Activated CD8-positive, alpha-beta T cell treated with anti-CD3 and anti-CD28 coated beads, Interleukin-2, amount 10 ng/mL, durations not matched to agents 7 days and 5 days (primary cell): ENCODE measurements at regions not wholly inside any gene's neighbourhood (a gene's known extent, or its start where the extent isn't known, plus 50 kb on each side); places are given as distances from the start of the nearest gene placed in this dataset.
"Not testable (repeated sequence)": the region's sequence is repeated elsewhere in the genome, so short reads cannot be mapped to it uniquely, and the experiment has no call there.

Experiments used
- ATAC-seq: fragments of 150-1000 bp; cut with Tn5 transposase; one replicate; pipeline ENCODE4 v1.10.0; 2021; ENCODE audit warnings: moderate library complexity
- CTCF ChIA-PET: fragments of 350-600 bp; sonication (Branson Sonifier 250); formaldehyde crosslinking; loops from one replicate; lab custom pipeline; 2021; ENCODE audit warnings: antibody characterized with exemption; lab: Charles Lee
- POLR2A ChIA-PET: fragments of 350-600 bp; sonication (Branson Sonifier 250); formaldehyde crosslinking; loops from one replicate; lab custom pipeline; 2021; ENCODE audit warnings: antibody characterized with exemption; lab: Charles Lee
- DNase-seq: peaks from one replicate; pipeline ENCODE4 v3.0.0-alpha.2; 2020
- H3K27ac Mint-ChIP-seq: one replicate; pipeline ENCODE4 v1.8.0; 2021; ENCODE audit warnings: mild to moderate bottlenecking, mixed read lengths
- H3K27me3 Mint-ChIP-seq: one replicate; pipeline ENCODE4 v1.8.0; 2021; ENCODE audit warnings: low read depth, mixed read lengths
- H3K36me3 Mint-ChIP-seq: one replicate; pipeline ENCODE4 v1.8.0; 2021; ENCODE audit warnings: low read depth, mixed read lengths
- H3K4me1 Mint-ChIP-seq: one replicate; pipeline ENCODE4 v1.8.0; 2021; ENCODE audit warnings: low read depth, mixed read lengths
- H3K4me3 Mint-ChIP-seq: one replicate; pipeline ENCODE4 v1.8.0; 2021; ENCODE audit warnings: mild to moderate bottlenecking, mixed read lengths
- H3K9me3 Mint-ChIP-seq: one replicate; pipeline ENCODE4 v1.8.0; 2022; ENCODE audit warnings: mixed read lengths; ENCODE audit not compliant: insufficient read depth

GRCh38 chr22:48911067-48911466 is 916.6 kb downstream of the BRD1 start:
- H3K4me3 Mint-ChIP-seq, CTCF ChIA-PET, H3K27me3 Mint-ChIP-seq: not testable (repeated sequence)

GRCh38 chr22:48908547-48908946 is 919.1 kb downstream of the BRD1 start:
- ATAC-seq = no peak
- peaks cover 3% of the 10 kb centered on the region for H3K4me1 Mint-ChIP-seq
- DNase-seq = no peak
- no peak overlapping the region for H3K4me3 Mint-ChIP-seq
- no peaks in the 10 kb centered on the region for H3K27me3 Mint-ChIP-seq
- CTCF ChIA-PET = no interaction called here
- H3K27ac Mint-ChIP-seq = no peak overlapping the region
- no peaks in the 10 kb centered on the region for H3K36me3 Mint-ChIP-seq
- POLR2A ChIA-PET = no interaction called here
- peaks cover 3% of the 10 kb centered on the region for H3K9me3 Mint-ChIP-seq

More at GRCh38 chr22:48911067-48911466, 916.6 kb downstream of the BRD1 start:
- ATAC-seq, H3K4me1 Mint-ChIP-seq, H3K9me3 Mint-ChIP-seq, H3K36me3 Mint-ChIP-seq, H3K27ac Mint-ChIP-seq, DNase-seq, POLR2A ChIA-PET: not testable (repeated sequence)

DNA sequence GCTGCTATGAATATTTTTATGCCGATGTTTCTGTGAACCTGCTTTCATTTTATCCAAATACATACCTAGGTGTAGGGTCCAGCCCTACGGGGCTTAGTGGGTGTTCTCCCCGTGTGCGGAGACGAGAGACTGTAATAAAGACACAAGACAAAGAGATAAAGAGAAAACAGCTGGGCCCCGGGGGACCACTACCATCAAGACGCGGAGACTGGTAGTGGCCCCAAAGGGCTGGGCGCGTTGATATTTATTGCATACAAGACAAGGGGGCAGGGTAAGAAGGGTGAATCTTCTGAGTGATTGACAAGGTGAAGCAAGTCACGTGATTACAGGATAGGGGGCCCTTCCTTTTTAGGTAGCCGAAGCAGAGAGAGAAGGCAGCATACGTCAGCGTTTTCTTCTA is 920.1 kb downstream of the BRD1 start:
- no peak overlapping the region for H3K27ac Mint-ChIP-seq
- ChIA-PET CTCF (no interaction called here), POLR2A (no interaction called here)
- no peaks in the 10 kb centered on the region for H3K36me3 Mint-ChIP-seq
- ATAC-seq = no peak
- H3K9me3 Mint-ChIP-seq = no peaks in the 10 kb centered on the region
- no peak overlapping the region for H3K4me3 Mint-ChIP-seq
- no peaks in the 10 kb centered on the region for H3K4me1 Mint-ChIP-seq
- no peaks in the 10 kb centered on the region for H3K27me3 Mint-ChIP-seq
- DNase-seq = no peak

DNA sequence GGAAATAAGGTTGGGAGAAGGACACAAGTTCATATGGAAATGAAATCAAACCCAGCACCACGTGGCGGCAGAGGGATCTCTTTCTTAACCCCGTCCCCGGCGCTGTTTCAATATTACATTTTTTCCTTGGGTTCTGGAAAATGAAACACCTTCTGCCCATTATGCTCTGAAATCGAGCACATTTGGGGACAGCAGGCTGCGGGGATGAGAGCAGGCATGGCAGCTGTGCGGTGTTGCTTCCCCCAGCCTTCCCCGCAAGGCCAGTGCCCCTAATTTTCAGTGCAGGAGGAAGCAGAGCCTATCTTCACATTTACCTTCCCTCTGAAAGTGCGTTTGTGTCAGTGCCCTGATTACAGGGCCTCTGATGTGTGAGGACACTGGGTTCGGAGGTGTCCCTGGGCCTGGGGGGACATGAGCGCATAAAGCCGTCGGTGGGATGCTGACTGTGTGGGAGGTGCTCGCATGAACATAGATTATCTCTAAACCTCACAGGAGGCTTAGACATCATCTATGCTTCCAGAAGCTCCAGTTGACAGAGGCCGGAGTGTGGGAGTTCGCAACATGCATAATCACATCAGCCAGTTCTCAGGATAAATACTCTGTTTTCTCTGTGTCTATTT is 921.3 kb downstream of the BRD1 start:
- Mint-ChIP-seq H3K4me3 (no peak overlapping the region), H3K36me3 (no peaks in the 10 kb centered on the region), H3K27me3 (no peaks in the 10 kb centered on the region), H3K27ac (no peak overlapping the region), H3K9me3 (no peaks in the 10 kb centered on the region), H3K4me1 (no peaks in the 10 kb centered on the region)
- CTCF ChIA-PET = no interaction called here
- POLR2A ChIA-PET = no interaction called here
- no peak for DNase-seq
- no peak for ATAC-seq

DNA sequence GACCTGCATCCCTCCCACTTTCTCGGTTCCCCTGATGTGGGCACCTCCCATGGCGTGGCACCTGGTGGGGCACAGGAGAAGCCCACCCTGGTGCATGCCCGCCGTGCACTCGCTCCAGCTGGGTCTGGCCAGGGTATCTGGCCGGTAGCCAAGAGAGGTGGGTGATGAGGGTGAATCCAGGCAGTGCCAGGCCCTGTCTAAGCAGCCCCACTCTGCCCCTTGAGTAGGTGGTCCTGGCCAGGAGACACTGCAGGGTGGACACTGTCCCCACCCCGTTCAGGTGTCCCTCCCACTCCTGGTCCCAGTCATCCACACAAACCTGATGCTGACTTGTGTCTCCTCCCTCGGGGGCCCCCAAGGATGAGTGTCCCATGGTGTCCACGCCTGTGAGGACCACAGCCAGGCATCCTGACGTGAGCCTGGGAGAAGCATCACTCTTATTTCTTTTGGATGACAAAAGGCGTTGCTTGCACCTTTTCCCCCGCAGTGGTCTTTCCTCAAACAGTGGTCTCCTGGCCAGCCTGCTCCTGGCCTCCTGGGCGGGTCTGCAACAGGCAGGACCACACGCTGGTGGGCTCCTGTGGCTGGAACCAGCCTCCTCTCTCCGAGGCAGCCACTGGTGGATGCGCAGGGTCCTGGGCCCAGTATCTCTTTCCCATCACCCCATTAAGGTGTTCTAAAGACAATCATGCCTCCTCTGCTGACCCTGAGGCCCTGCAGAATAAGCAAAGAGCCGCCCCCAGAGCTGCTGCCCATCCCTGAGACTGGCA is 922.3 kb downstream of the BRD1 start:
- ATAC-seq = no peak
- CTCF ChIA-PET = no interaction called here

GRCh38 chr22:48902983-48903650 is 924.6 kb downstream of the BRD1 start:
- Mint-ChIP-seq H3K4me1 (no peaks in the 10 kb centered on the region), H3K36me3 (no peaks in the 10 kb centered on the region), H3K9me3 (no peaks in the 10 kb centered on the region), H3K27ac (no peak overlapping the region), H3K4me3 (no peak overlapping the region), H3K27me3 (no peaks in the 10 kb centered on the region)
- DNase-seq (no peak), ATAC-seq (no peak)
- ChIA-PET CTCF (no interaction called here), POLR2A (no interaction called here)

More for the DNA sequence above, 922.3 kb downstream of the BRD1 start:
- Mint-ChIP-seq H3K36me3 (no peaks in the 10 kb centered on the region), H3K4me1 (no peaks in the 10 kb centered on the region), H3K4me3 (no peak overlapping the region), H3K27me3 (no peaks in the 10 kb centered on the region), H3K27ac (no peak overlapping the region), H3K9me3 (no peaks in the 10 kb centered on the region)
- no peak for DNase-seq
- POLR2A ChIA-PET = no interaction called here

- H3K9me3 Mint-ChIP-seq = no peaks in the 10 kb centered on the region
- no peaks in the 10 kb centered on the region for H3K4me1 Mint-ChIP-seq
- CTCF ChIA-PET = no interaction called here
- H3K4me3 Mint-ChIP-seq = no peak overlapping the region
- POLR2A ChIA-PET = no interaction called here
- ATAC-seq = no peak
- no peak overlapping the region for H3K27ac Mint-ChIP-seq
- no peaks in the 10 kb centered on the region for H3K27me3 Mint-ChIP-seq
- H3K36me3 Mint-ChIP-seq = no peaks in the 10 kb centered on the region
- no peak for DNase-seq
These were observed 925.4 kb downstream of the BRD1 start for GRCh38 chr22:48902001-48902869.

GRCh38 chr22:48901324-48901723 is 926.3 kb downstream of the BRD1 start:
- DNase-seq (no peak), ATAC-seq (no peak)
- Mint-ChIP-seq H3K27me3 (no peaks in the 10 kb centered on the region), H3K36me3 (no peaks in the 10 kb centered on the region), H3K27ac (no peak overlapping the region), H3K4me3 (no peak overlapping the region), H3K4me1 (no peaks in the 10 kb centered on the region), H3K9me3 (no peaks in the 10 kb centered on the region)
- ChIA-PET POLR2A (no interaction called here), CTCF (no interaction called here)

GRCh38 chr22:48900626-48901025 is 927.0 kb downstream of the BRD1 start:
- Mint-ChIP-seq H3K36me3 (no peaks in the 10 kb centered on the region), H3K4me1 (no peaks in the 10 kb centered on the region), H3K4me3 (no peak overlapping the region), H3K9me3 (no peaks in the 10 kb centered on the region), H3K27me3 (no peaks in the 10 kb centered on the region), H3K27ac (no peak overlapping the region)
- ChIA-PET POLR2A (no interaction called here), CTCF (no interaction called here)
- DNase-seq = no peak
- no peak for ATAC-seq

- ChIA-PET POLR2A (no interaction called here), CTCF (no interaction called here)
- Mint-ChIP-seq H3K36me3 (no peaks in the 10 kb centered on the region), H3K27ac (no peak overlapping the region), H3K4me1 (no peaks in the 10 kb centered on the region), H3K27me3 (no peaks in the 10 kb centered on the region), H3K9me3 (no peaks in the 10 kb centered on the region), H3K4me3 (no peak overlapping the region)
- DNase-seq = no peak
- ATAC-seq = no peak
These were observed 927.4 kb downstream of the BRD1 start for GRCh38 chr22:48900327-48900597.

DNA sequence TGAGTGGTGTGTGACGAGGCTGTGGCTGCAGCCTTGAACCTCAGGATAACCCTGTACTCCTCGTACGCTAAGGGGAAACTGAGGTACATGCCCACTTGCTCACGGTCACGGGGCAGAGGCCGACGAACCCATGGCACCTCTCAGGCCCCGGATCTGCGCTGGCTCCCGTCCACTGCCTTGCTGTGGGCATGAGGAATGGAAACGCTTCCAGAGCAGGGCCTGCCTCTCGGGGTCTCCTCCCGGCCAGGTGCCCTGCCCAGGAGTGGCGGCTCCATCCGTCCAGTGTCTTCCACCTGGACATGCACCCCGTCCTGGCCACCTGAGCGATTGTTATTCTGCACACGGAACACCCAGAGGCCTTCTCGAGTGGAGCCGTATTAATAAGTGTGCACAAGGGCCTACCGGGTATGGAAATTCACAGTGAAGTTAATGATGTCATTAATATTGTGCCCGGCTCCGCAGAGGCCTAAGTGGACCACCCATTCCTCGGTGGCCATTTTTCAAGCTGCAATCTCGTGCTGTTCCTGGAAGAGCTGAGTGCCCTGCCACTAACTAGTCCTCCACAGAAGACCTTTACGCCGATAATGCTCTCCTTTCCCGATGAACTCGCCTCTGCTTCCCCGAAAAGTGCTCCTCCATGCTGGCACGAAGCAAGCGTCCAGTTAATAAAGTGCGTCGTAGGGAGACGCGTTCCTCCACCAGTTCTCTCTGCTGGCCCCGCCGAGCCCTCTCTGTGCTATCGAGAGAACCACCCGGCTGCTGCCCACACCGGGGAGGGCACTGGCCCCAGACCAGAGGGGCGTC is 927.9 kb downstream of the BRD1 start:
- no peaks in the 10 kb centered on the region for H3K36me3 Mint-ChIP-seq
- no peak overlapping the region for H3K4me3 Mint-ChIP-seq
- H3K9me3 Mint-ChIP-seq = no peaks in the 10 kb centered on the region
- ChIA-PET CTCF (no interaction called here), POLR2A (no interaction called here)
- H3K4me1 Mint-ChIP-seq = no peaks in the 10 kb centered on the region
- no peak overlapping the region for H3K27ac Mint-ChIP-seq
- no peaks in the 10 kb centered on the region for H3K27me3 Mint-ChIP-seq
- ATAC-seq (no peak), DNase-seq (no peak)
